ENCODE measurements at regions not wholly inside any gene's neighbourhood (a gene's known extent, or its start where the extent isn't known, plus 50 kb on each side); places are given as distances from the start of the nearest gene placed in this dataset.

- no peaks in the 10 kb centered on the region for H3K36me3 ChIP-seq (ENCODE audit: control insufficient read depth, low read length)
- no peak overlapping the region for H3K27ac ChIP-seq (ENCODE audit: low read depth, low read length)
- no peaks in the 10 kb centered on the region for H4K20me1 ChIP-seq (ENCODE audit: control insufficient read depth, insufficient read depth, low read depth, low read length)
- no peaks in the 10 kb centered on the region for H3K79me2 ChIP-seq (ENCODE audit: control insufficient read depth, low read length)
- no peaks in the 10 kb centered on the region for H3F3A ChIP-seq (ENCODE audit: control insufficient read depth, insufficient read depth)
- TF ChIP-seq, protein P1, sequence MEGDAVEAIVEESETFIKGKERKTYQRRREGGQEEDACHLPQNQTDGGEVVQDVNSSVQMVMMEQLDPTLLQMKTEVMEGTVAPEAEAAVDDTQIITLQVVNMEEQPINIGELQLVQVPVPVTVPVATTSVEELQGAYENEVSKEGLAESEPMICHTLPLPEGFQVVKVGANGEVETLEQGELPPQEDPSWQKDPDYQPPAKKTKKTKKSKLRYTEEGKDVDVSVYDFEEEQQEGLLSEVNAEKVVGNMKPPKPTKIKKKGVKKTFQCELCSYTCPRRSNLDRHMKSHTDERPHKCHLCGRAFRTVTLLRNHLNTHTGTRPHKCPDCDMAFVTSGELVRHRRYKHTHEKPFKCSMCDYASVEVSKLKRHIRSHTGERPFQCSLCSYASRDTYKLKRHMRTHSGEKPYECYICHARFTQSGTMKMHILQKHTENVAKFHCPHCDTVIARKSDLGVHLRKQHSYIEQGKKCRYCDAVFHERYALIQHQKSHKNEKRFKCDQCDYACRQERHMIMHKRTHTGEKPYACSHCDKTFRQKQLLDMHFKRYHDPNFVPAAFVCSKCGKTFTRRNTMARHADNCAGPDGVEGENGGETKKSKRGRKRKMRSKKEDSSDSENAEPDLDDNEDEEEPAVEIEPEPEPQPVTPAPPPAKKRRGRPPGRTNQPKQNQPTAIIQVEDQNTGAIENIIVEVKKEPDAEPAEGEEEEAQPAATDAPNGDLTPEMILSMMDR (IDR thresholded peaks at IDR 0.05; ENCODE audit: low read depth, low read length, poor library complexity, severe bottlenecking) = no peak
- TF ChIP-seq EZH2phosphoT487 (IDR thresholded peaks at IDR 0.05; ENCODE audit: borderline replicate concordance, low read length) = no peak
- H3K4me3 ChIP-seq (ENCODE audit: low read length) = no peak overlapping the region
- no peaks in the 10 kb centered on the region for H3K27me3 ChIP-seq (ENCODE audit: control insufficient read depth, low read length)
- H3K4me1 ChIP-seq (ENCODE audit: control insufficient read depth, low read length) = peaks cover 14% of the 10 kb centered on the region
- H3K4me2 ChIP-seq (ENCODE audit: low read length) = no peak overlapping the region
- no peaks in the 10 kb centered on the region for H3K9me3 ChIP-seq (ENCODE audit: control insufficient read depth, insufficient read depth, low read length)
- H3K9me2 ChIP-seq (replicated peaks; ENCODE audit: control insufficient read depth, low read length) = no peaks in the 10 kb centered on the region
Observed at GRCh38 chr1:193458628-193459027, 272.2 kb upstream of the B3GALT2 start.

GRCh38 chr1:193457676-193458075 lies 271.3 kb upstream of the B3GALT2 start:
- Histone ChIP-seq H3F3A (ENCODE audit: control insufficient read depth, insufficient read depth) (no peaks in the 10 kb centered on the region), H3K9me3 (ENCODE audit: control insufficient read depth, insufficient read depth, low read length) (no peaks in the 10 kb centered on the region), H3K79me2 (ENCODE audit: control insufficient read depth, low read length) (no peaks in the 10 kb centered on the region), H3K27ac (ENCODE audit: low read depth, low read length) (no peak overlapping the region), H4K20me1 (ENCODE audit: control insufficient read depth, insufficient read depth, low read depth, low read length) (no peaks in the 10 kb centered on the region), H3K36me3 (ENCODE audit: control insufficient read depth, low read length) (no peaks in the 10 kb centered on the region), H3K27me3 (ENCODE audit: control insufficient read depth, low read length) (no peaks in the 10 kb centered on the region), H3K4me3 (ENCODE audit: low read length) (no peak overlapping the region), H3K4me2 (ENCODE audit: low read length) (no peak overlapping the region), H3K9me2 (replicated peaks; ENCODE audit: control insufficient read depth, low read length) (no peaks in the 10 kb centered on the region), H3K4me1 (ENCODE audit: control insufficient read depth, low read length) (peaks cover 6% of the 10 kb centered on the region)
- TF ChIP-seq EZH2phosphoT487 (IDR thresholded peaks at IDR 0.05; ENCODE audit: borderline replicate concordance, low read length) = no peak
- TF ChIP-seq, protein P1 (IDR thresholded peaks at IDR 0.05; ENCODE audit: low read depth, low read length, poor library complexity, severe bottlenecking) = no peak

- H3K27me3 ChIP-seq (ENCODE audit: control insufficient read depth, low read length) = no peaks in the 10 kb centered on the region
- H3K79me2 ChIP-seq (ENCODE audit: control insufficient read depth, low read length) = no peaks in the 10 kb centered on the region
- no peaks in the 10 kb centered on the region for H3K9me3 ChIP-seq (ENCODE audit: control insufficient read depth, insufficient read depth, low read length)
- no peaks in the 10 kb centered on the region for H3K4me1 ChIP-seq (ENCODE audit: control insufficient read depth, low read length)
- no peaks in the 10 kb centered on the region for H3K9me2 ChIP-seq (replicated peaks; ENCODE audit: control insufficient read depth, low read length)
- H3K4me2 ChIP-seq (ENCODE audit: low read length) = no peak overlapping the region
- no peaks in the 10 kb centered on the region for H3K36me3 ChIP-seq (ENCODE audit: control insufficient read depth, low read length)
- no peak overlapping the region for H3K4me3 ChIP-seq (ENCODE audit: low read length)
- no peak for TF ChIP-seq EZH2phosphoT487 (IDR thresholded peaks at IDR 0.05; ENCODE audit: borderline replicate concordance, low read length)
- TF ChIP-seq, protein P1 (IDR thresholded peaks at IDR 0.05; ENCODE audit: low read depth, low read length, poor library complexity, severe bottlenecking) = no peak
- H3F3A ChIP-seq (ENCODE audit: control insufficient read depth, insufficient read depth) = no peaks in the 10 kb centered on the region
- no peak overlapping the region for H3K27ac ChIP-seq (ENCODE audit: low read depth, low read length)
- no peaks in the 10 kb centered on the region for H4K20me1 ChIP-seq (ENCODE audit: control insufficient read depth, insufficient read depth, low read depth, low read length)
Observed at GRCh38 chr1:193456811-193457280, 270.4 kb upstream of the B3GALT2 start.
